Activated CD8-positive, alpha-beta T cell treated with anti-CD3 and anti-CD28 coated beads for 36 hours (primary cell): ENCODE measurements at regions not wholly inside any gene's neighbourhood (a gene's known extent, or its start where the extent isn't known, plus 50 kb on each side); places are given as distances from the start of the nearest gene placed in this dataset.

Experiments used
- ATAC-seq: fragments of 200-7000 bp; cut with Tn5 transposase; one replicate; pipeline ENCODE4 v1.10.0; 2021; ENCODE audit warnings: mild to moderate bottlenecking, moderate library complexity
- CTCF ChIA-PET: fragments of 350-600 bp; sonication (Branson Sonifier 250); formaldehyde crosslinking; loops from one replicate; lab custom pipeline; 2021; ENCODE audit warnings: antibody characterized with exemption; lab: Charles Lee
- POLR2A ChIA-PET: fragments of 350-600 bp; sonication (Branson Sonifier 250); formaldehyde crosslinking; loops from one replicate; lab custom pipeline; 2021; ENCODE audit warnings: antibody characterized with exemption; lab: Charles Lee
- DNase-seq: peaks from one replicate; pipeline ENCODE4 v3.0.0-alpha.2; 2020
- H3K27ac Mint-ChIP-seq: one replicate; pipeline ENCODE4 v1.8.0; 2021; ENCODE audit warnings: mild to moderate bottlenecking, mixed read lengths
- H3K27me3 Mint-ChIP-seq: one replicate; pipeline ENCODE4 v1.8.0; 2021; ENCODE audit warnings: mixed read lengths
- H3K36me3 Mint-ChIP-seq: one replicate; pipeline ENCODE4 v1.8.0; 2021; ENCODE audit warnings: low read depth, mixed read lengths
- H3K4me1 Mint-ChIP-seq: one replicate; pipeline ENCODE4 v1.8.0; 2021; ENCODE audit warnings: low read depth, mixed read lengths
- H3K4me3 Mint-ChIP-seq: one replicate; pipeline ENCODE4 v1.8.0; 2021; ENCODE audit warnings: mild to moderate bottlenecking, moderate library complexity, mixed read lengths
- H3K9me3 Mint-ChIP-seq: one replicate; pipeline ENCODE4 v1.8.0; 2021; ENCODE audit warnings: mixed read lengths
- CTCF ChIP-seq: fragments of 200-600 bp; IDR thresholded peaks from one replicate; pipeline ENCODE4 v1.8.0; 2022; ENCODE audit warnings: antibody characterized with exemption, mild to moderate bottlenecking
- intact Hi-C: fragments of 100-400 bp; cut with micrococcal nuclease; formaldehyde crosslinking; loops from one replicate; pipeline ENCODE4 v1.10.0; 2022

- intact Hi-C loops, result no loop called here
- ChIA-PET CTCF (no interaction called here), POLR2A (no interaction called here)
- no peak for TF ChIP-seq CTCF
- ATAC-seq (no peak), DNase-seq (no peak)
- Mint-ChIP-seq H3K4me1 (peaks cover 3% of the 10 kb centered on the region), H3K27ac (no peak overlapping the region), H3K36me3 (no peaks in the 10 kb centered on the region), H3K27me3 (peaks cover 14% of the 10 kb centered on the region), H3K4me3 (no peak overlapping the region), H3K9me3 (peaks cover 5% of the 10 kb centered on the region)
These were observed 123.2 kb upstream of the TWIST2 start for GRCh38 chr2:238724728-238725127.

- ChIA-PET POLR2A (no interaction called here), CTCF (no interaction called here)
- no peak for TF ChIP-seq CTCF
- no peak for ATAC-seq
- intact Hi-C loops, result no loop called here
- Mint-ChIP-seq H3K4me1 (peaks cover 3% of the 10 kb centered on the region), H3K4me3 (no peak overlapping the region), H3K27ac (no peak overlapping the region), H3K36me3 (no peaks in the 10 kb centered on the region), H3K9me3 (peaks cover 5% of the 10 kb centered on the region), H3K27me3 (peaks cover 14% of the 10 kb centered on the region)
- DNase-seq, result no peak
These were observed 122.6 kb upstream of the TWIST2 start for GRCh38 chr2:238725298-238725697.

- DNase-seq (no peak), ATAC-seq (no peak)
- POLR2A ChIA-PET, result no interaction called here
- TF ChIP-seq CTCF, result no peak
- peaks cover 8% of the 10 kb centered on the region for H3K9me3 Mint-ChIP-seq
- H3K27me3 Mint-ChIP-seq, result peaks cover 9% of the 10 kb centered on the region
- H3K4me1 Mint-ChIP-seq, result peaks cover 3% of the 10 kb centered on the region
- intact Hi-C loops, result no loop called here
- no peak overlapping the region for H3K4me3 Mint-ChIP-seq
- H3K27ac Mint-ChIP-seq, result no peak overlapping the region
- CTCF ChIA-PET, result no interaction called here
- no peaks in the 10 kb centered on the region for H3K36me3 Mint-ChIP-seq
These were observed 121.0 kb upstream of the TWIST2 start for GRCh38 chr2:238726670-238727584.

GRCh38 chr2:238727585-238728329, 120.1 kb upstream of the TWIST2 start:
- ChIA-PET POLR2A (no interaction called here), CTCF (interaction anchor here (0.7 kb wide), 1 partner anchor 1686 kb away, joined by 3 read pairs; no protein-coding TSS in a partner anchor)
- Mint-ChIP-seq H3K9me3 (peaks cover 3% of the 10 kb centered on the region), H3K4me3 (no peak overlapping the region), H3K27ac (no peak overlapping the region), H3K27me3 (peaks cover 7% of the 10 kb centered on the region), H3K4me1 (peaks cover 3% of the 10 kb centered on the region), H3K36me3 (no peaks in the 10 kb centered on the region)
- no peak for TF ChIP-seq CTCF
- intact Hi-C loops, result no loop called here
- ATAC-seq (no peak), DNase-seq (no peak)
